ENCODE measurements at regions not wholly inside any gene's neighbourhood (a gene's known extent, or its start where the extent isn't known, plus 50 kb on each side); places are given as distances from the start of the nearest gene placed in this dataset.

- intact Hi-C loops (cut with micrococcal nuclease), result no loop called here
- Histone ChIP-seq H3K79me2 (ENCODE audit: control insufficient read depth, insufficient read depth, low read length) (no peaks in the 10 kb centered on the region), H3K4me3 (replicated peaks in 1 of 3; ENCODE audit: insufficient read depth in 1 of 3, low read depth in 1 of 3, low read length in 3 of 3) (no peak overlapping the region), H3K4me1 (ENCODE audit: control insufficient read depth, extremely low read depth, insufficient read depth, low read length) (no peaks in the 10 kb centered on the region), H3K36me3 (ENCODE audit: control insufficient read depth in 2 of 2, extremely low read depth in 1 of 2, insufficient read depth in 2 of 2, low read length in 2 of 2) (no peaks in the 10 kb centered on the region), H3K9me3 (replicated peaks; ENCODE audit: control insufficient read depth, insufficient read depth, low read length) (no peaks in the 10 kb centered on the region), H3K9me1 (replicated peaks; ENCODE audit: control insufficient read depth, extremely low read depth, insufficient read depth, low read length) (no peaks in the 10 kb centered on the region), H2AFZ (ENCODE audit: low read depth, low read length) (no peak overlapping the region), H3K4me2 (ENCODE audit: insufficient read depth, low read length) (no peak overlapping the region), H3K9ac (replicated peaks; ENCODE audit: extremely low read depth, insufficient read depth, low read length) (no peak overlapping the region), H3K27me3 (ENCODE audit: control insufficient read depth in 2 of 2, insufficient read depth in 2 of 2, low read length in 2 of 2) (peaks cover 4 to 11% of the 10 kb centered on the region in 2 experiments), H3K27ac (ENCODE audit: insufficient read depth, low read depth, low read length) (no peak overlapping the region), H4K20me1 (replicated peaks; ENCODE audit: control insufficient read depth, extremely low read depth, insufficient read depth, low read length) (no peaks in the 10 kb centered on the region)
- FAIRE-seq, result no peak
- POLR2A ChIA-PET, result no interaction called here
- no peak for DNase-seq (ENCODE audit: low read depth, low spot score)
- no TSS peak for BruUV-seq (replicated peaks)
- CTCF ChIA-PET, result interaction anchor here (0.8 kb wide), 1 partner anchor 11 kb away, joined by 3 read pairs; no protein-coding TSS in a partner anchor
- dilution Hi-C loops (cut with MboI; ENCODE audit: extremely low pct_ligation_motif_present, low sequenced_read_pairs), result no loop called here
- no peak for TF ChIP-seq POLR2A (IDR thresholded peaks at IDR 0.05; ENCODE audit: low read depth, low read length)
- no peak for TF ChIP-seq MYC (IDR thresholded peaks at IDR 0.05; ENCODE audit: low read depth, low read length)
- no peak for TF ChIP-seq POLR2AphosphoS5 (IDR thresholded peaks at IDR 0.05; ENCODE audit: insufficient read depth, low read depth, low read length)
- no peak for TF ChIP-seq FOS (IDR thresholded peaks at IDR 0.05; ENCODE audit: borderline replicate concordance, insufficient read depth, low read length)
- TF ChIP-seq JUN (IDR thresholded peaks at IDR 0.05; ENCODE audit: borderline replicate concordance, insufficient read depth, insufficient read length, low read depth), result no peak
- no peak for TF ChIP-seq MAX (IDR thresholded peaks at IDR 0.05; ENCODE audit: insufficient read depth, insufficient read length)
Measured at GRCh38 chr6:43983632-43984031, 143.6 kb downstream of the MRPL14 start.

DNA sequence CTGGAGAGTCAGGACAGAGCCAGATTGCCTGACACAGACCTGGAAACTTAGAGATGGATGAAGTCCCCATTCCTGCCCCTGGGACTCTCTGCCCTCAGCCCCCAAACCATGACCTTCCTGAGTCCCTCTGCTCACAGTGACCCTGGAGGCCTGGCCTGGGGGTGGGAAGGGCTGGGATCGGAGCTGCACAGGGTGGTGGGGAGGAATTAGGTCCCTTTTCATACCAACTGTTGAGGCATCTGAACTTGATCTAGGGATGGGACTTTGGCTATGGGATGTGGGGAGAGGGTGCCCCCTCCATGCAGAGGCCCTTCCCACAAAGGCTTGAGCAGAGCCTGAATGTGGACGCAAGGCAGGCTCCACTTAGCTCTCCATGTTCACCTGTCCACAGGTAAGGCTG, 144.1 kb downstream of the MRPL14 start:
- Histone ChIP-seq H3K4me3 (replicated peaks in 1 of 3; ENCODE audit: insufficient read depth in 1 of 3, low read depth in 1 of 3, low read length in 3 of 3) (no peak overlapping the region), H3K4me2 (ENCODE audit: insufficient read depth, low read length) (no peak overlapping the region), H3K9me1 (replicated peaks; ENCODE audit: control insufficient read depth, extremely low read depth, insufficient read depth, low read length) (no peaks in the 10 kb centered on the region), H3K9ac (replicated peaks; ENCODE audit: extremely low read depth, insufficient read depth, low read length) (no peak overlapping the region), H3K27me3 (ENCODE audit: control insufficient read depth in 2 of 2, insufficient read depth in 2 of 2, low read length in 2 of 2) (peaks cover 6 to 15% of the 10 kb centered on the region in 2 experiments), H3K27ac (ENCODE audit: insufficient read depth, low read depth, low read length) (no peak overlapping the region), H3K79me2 (ENCODE audit: control insufficient read depth, insufficient read depth, low read length) (no peaks in the 10 kb centered on the region), H3K4me1 (ENCODE audit: control insufficient read depth, extremely low read depth, insufficient read depth, low read length) (no peaks in the 10 kb centered on the region), H4K20me1 (replicated peaks; ENCODE audit: control insufficient read depth, extremely low read depth, insufficient read depth, low read length) (no peaks in the 10 kb centered on the region), H2AFZ (ENCODE audit: low read depth, low read length) (no peak overlapping the region), H3K36me3 (ENCODE audit: control insufficient read depth in 2 of 2, extremely low read depth in 1 of 2, insufficient read depth in 2 of 2, low read length in 2 of 2) (no peaks in the 10 kb centered on the region), H3K9me3 (replicated peaks; ENCODE audit: control insufficient read depth, insufficient read depth, low read length) (no peaks in the 10 kb centered on the region)
- ChIA-PET CTCF (interaction anchor here (0.8 kb wide), 1 partner anchor 10 kb away, joined by 3 read pairs; no protein-coding TSS in a partner anchor), POLR2A (no interaction called here)
- no peak for FAIRE-seq
- TF ChIP-seq EZH2 (IDR thresholded peaks at IDR 0.05; ENCODE audit: borderline replicate concordance, low read depth, low read length, severe bottlenecking) (no peak), GATA2 (IDR thresholded peaks at IDR 0.05; ENCODE audit: insufficient read depth, insufficient read length, low read depth, low read length) (no peak)
- intact Hi-C loops (cut with micrococcal nuclease), result no loop called here
- dilution Hi-C loops (cut with MboI; ENCODE audit: extremely low pct_ligation_motif_present, low sequenced_read_pairs), result no loop called here
- no peak for DNase-seq (ENCODE audit: low read depth, low spot score)
- BruUV-seq (replicated peaks), result no TSS peak

Data from endothelial cell of umbilical vein (primary cell).